ENCODE measurements at regions not wholly inside any gene's neighbourhood (a gene's known extent, or its start where the extent isn't known, plus 50 kb on each side); places are given as distances from the start of the nearest gene placed in this dataset.

GRCh38 chr22:48410536-48410935, 1417.1 kb downstream of the BRD1 start:
- TF ChIP-seq GATA3 (IDR thresholded peaks at IDR 0.05; ENCODE audit: low read depth, low read length), result no peak
- no peak for TF ChIP-seq GATA2 (IDR thresholded peaks at IDR 0.05; ENCODE audit: low read depth, low read length)
